Astrocyte (in vitro differentiated cells and primary cell): ENCODE measurements at regions not wholly inside any gene's neighbourhood (a gene's known extent, or its start where the extent isn't known, plus 50 kb on each side); places are given as distances from the start of the nearest gene placed in this dataset.

ENCODE experiments used
- DNase-seq: peaks from one replicate; pipeline ENCODE4 v3.0.0-alpha.2; 2010; ENCODE audit warnings: low read depth
- FAIRE-seq: peaks from 2 replicates; lab custom pipeline; 2011; peaks lifted over from hg19 to GRCh38; lab: Jason Lieb, UNC
- H2AFZ ChIP-seq: 2 replicates; pipeline ENCODE4 v1.6.0; 2012; ENCODE audit warnings: low read depth, low read length, inconsistent platforms
- H3K27ac ChIP-seq: 2 replicates; pipeline ENCODE4 v1.5.1; 2011; ENCODE audit warnings: low read depth, low read length, inconsistent platforms
- H3K27me3 ChIP-seq: 2 replicates; pipeline ENCODE4 v1.6.0; 2011; ENCODE audit warnings: low read length, inconsistent platforms; ENCODE audit not compliant: insufficient read depth
- H3K36me3 ChIP-seq: 2 replicates; pipeline ENCODE4 v1.5.1; 2011; ENCODE audit warnings: low read length, inconsistent platforms; ENCODE audit not compliant: insufficient read depth
- H3K4me1 ChIP-seq: 2 replicates; pipeline ENCODE4 v1.5.1; 2011; ENCODE audit warnings: low read length, inconsistent platforms; ENCODE audit not compliant: insufficient read depth
- H3K4me2 ChIP-seq: 2 replicates; pipeline ENCODE4 v1.6.0; 2012; ENCODE audit warnings: low read length, inconsistent platforms
- H3K4me3 ChIP-seq: 2 replicates; pipeline ENCODE4 v1.5.1; 2011; ENCODE audit warnings: low read depth, mild to moderate bottlenecking, low read length, inconsistent platforms; ENCODE audit not compliant: insufficient read depth
- H3K79me2 ChIP-seq: 2 replicates; pipeline ENCODE4 v1.6.0; 2012; ENCODE audit warnings: mild to moderate bottlenecking, low read length, inconsistent platforms; ENCODE audit not compliant: insufficient read depth
- H3K9ac ChIP-seq: 2 replicates; pipeline ENCODE4 v1.6.0; 2012; ENCODE audit warnings: mild to moderate bottlenecking, low read length, inconsistent platforms
- H3K9me3 ChIP-seq: 2 replicates; pipeline ENCODE4 v1.5.1; 2012; ENCODE audit warnings: low read depth, mild to moderate bottlenecking, low read length, inconsistent platforms; ENCODE audit not compliant: insufficient read depth
- H4K20me1 ChIP-seq: 2 replicates; pipeline ENCODE4 v1.6.0; 2012; ENCODE audit warnings: low read length, inconsistent platforms; ENCODE audit not compliant: insufficient read depth
- H3K27ac Mint-ChIP-seq: one replicate; pipeline ENCODE4 v1.8.0; 2021; ENCODE audit warnings: mild to moderate bottlenecking, mixed read lengths; ENCODE audit not compliant: unreplicated experiment
- H3K27me3 Mint-ChIP-seq: one replicate; pipeline ENCODE4 v1.8.0; 2021; ENCODE audit warnings: low read depth, mixed read lengths; ENCODE audit not compliant: unreplicated experiment
- H3K36me3 Mint-ChIP-seq: one replicate; pipeline ENCODE4 v1.8.0; 2021; ENCODE audit warnings: low read depth, mixed read lengths; ENCODE audit not compliant: unreplicated experiment
- H3K4me1 Mint-ChIP-seq: one replicate; pipeline ENCODE4 v1.8.0; 2021; ENCODE audit warnings: low read depth, mixed read lengths; ENCODE audit not compliant: unreplicated experiment
- H3K4me3 Mint-ChIP-seq: one replicate; pipeline ENCODE4 v1.8.0; 2021; ENCODE audit warnings: mild to moderate bottlenecking, moderate library complexity, mixed read lengths; ENCODE audit not compliant: unreplicated experiment
- H3K9me3 Mint-ChIP-seq: one replicate; pipeline ENCODE4 v1.8.0; 2021; ENCODE audit warnings: mild to moderate bottlenecking, mixed read lengths; ENCODE audit not compliant: unreplicated experiment
- CTCF ChIP-seq: IDR thresholded peaks from 2 replicates; pipeline ENCODE4 v1.5.1; 2011; ENCODE audit warnings: low read depth, mild to moderate bottlenecking, inconsistent platforms, low read length, moderate library complexity; ENCODE audit not compliant: insufficient read depth
- EZH2 ChIP-seq: IDR thresholded peaks from 2 replicates; pipeline ENCODE4 v1.6.1; 2012; ENCODE audit warnings: mild to moderate bottlenecking, low read length, inconsistent platforms; ENCODE audit not compliant: insufficient read depth

GRCh38 chr17:77889866-77890760, 68.4 kb upstream of the TNRC6C start:
- H3K36me3 ChIP-seq = no peaks in the 10 kb centered on the region
- no peak overlapping the region for H3K9ac ChIP-seq
- no peaks in the 10 kb centered on the region for H3K79me2 ChIP-seq
- H3K9me3 ChIP-seq = no peaks in the 10 kb centered on the region
- H2AFZ ChIP-seq = no peak overlapping the region
- H3K4me2 ChIP-seq = no peak overlapping the region
- Mint-ChIP-seq H3K27ac (no peak overlapping the region), H3K27me3 (peaks cover 79% of the 10 kb centered on the region), H3K9me3 (peaks cover 4% of the 10 kb centered on the region), H3K4me1 (peaks cover 6% of the 10 kb centered on the region), H3K4me3 (no peak overlapping the region), H3K36me3 (no peaks in the 10 kb centered on the region)
- no peak overlapping the region for H3K4me3 ChIP-seq
- FAIRE-seq (no peak), DNase-seq (no peak)
- H4K20me1 ChIP-seq = no peaks in the 10 kb centered on the region
- no peak overlapping the region for H3K27ac ChIP-seq
- H3K4me1 ChIP-seq = peaks cover 11% of the 10 kb centered on the region
- peaks cover 41% of the 10 kb centered on the region for H3K27me3 ChIP-seq
- TF ChIP-seq CTCF = no peak
- TF ChIP-seq EZH2 = no peak

GRCh38 chr17:77890771-77891170, 67.7 kb upstream of the TNRC6C start:
- Histone ChIP-seq H3K79me2 (no peaks in the 10 kb centered on the region), H3K27me3 (peaks cover 39% of the 10 kb centered on the region), H3K4me3 (no peak overlapping the region), H2AFZ (no peak overlapping the region), H4K20me1 (no peaks in the 10 kb centered on the region), H3K9me3 (no peaks in the 10 kb centered on the region), H3K4me2 (no peak overlapping the region), H3K36me3 (no peaks in the 10 kb centered on the region), H3K4me1 (peaks cover 11% of the 10 kb centered on the region), H3K9ac (no peak overlapping the region), H3K27ac (no peak overlapping the region)
- H3K36me3 Mint-ChIP-seq = no peaks in the 10 kb centered on the region
- TF ChIP-seq EZH2 (no peak), CTCF (no peak)
- no peak overlapping the region for H3K4me3 Mint-ChIP-seq
- FAIRE-seq (no peak), DNase-seq (no peak)
- peaks cover 4% of the 10 kb centered on the region for H3K9me3 Mint-ChIP-seq
- H3K4me1 Mint-ChIP-seq = peaks cover 6% of the 10 kb centered on the region
- H3K27me3 Mint-ChIP-seq = peaks cover 77% of the 10 kb centered on the region
- H3K27ac Mint-ChIP-seq = no peak overlapping the region

DNA sequence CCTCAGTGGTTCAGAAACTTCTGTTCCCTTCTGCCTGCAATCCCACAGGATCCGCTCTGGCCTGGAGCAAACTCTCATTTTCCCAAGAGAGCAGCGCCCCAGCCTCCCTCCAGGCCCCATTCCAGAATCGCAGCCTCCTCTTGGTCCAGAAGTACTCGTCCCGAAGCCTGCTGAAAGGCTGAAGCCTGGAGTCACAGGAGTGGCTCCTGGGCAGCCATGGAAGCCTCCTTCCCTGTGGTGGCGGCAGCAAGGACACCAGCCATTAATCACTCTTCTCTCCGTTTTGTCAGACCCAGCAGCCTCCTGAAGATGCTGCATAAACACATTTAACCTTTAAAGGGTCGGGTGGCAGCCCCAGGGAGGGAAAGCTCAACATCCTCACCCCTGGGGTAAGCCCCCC, 66.9 kb upstream of the TNRC6C start:
- Histone ChIP-seq H3K4me3 (no peak overlapping the region), H3K27me3 (peaks cover 32% of the 10 kb centered on the region), H3K9ac (no peak overlapping the region), H3K4me1 (peaks cover 11% of the 10 kb centered on the region), H3K4me2 (no peak overlapping the region), H2AFZ (no peak overlapping the region), H3K9me3 (no peaks in the 10 kb centered on the region), H3K27ac (no peak overlapping the region), H3K79me2 (no peaks in the 10 kb centered on the region), H3K36me3 (no peaks in the 10 kb centered on the region), H4K20me1 (no peaks in the 10 kb centered on the region)
- TF ChIP-seq CTCF = no peak
- TF ChIP-seq EZH2 = no peak
- H3K9me3 Mint-ChIP-seq = peaks cover 4% of the 10 kb centered on the region
- H3K36me3 Mint-ChIP-seq = no peaks in the 10 kb centered on the region
- no peak overlapping the region for H3K27ac Mint-ChIP-seq
- no peak for FAIRE-seq
- peaks cover 69% of the 10 kb centered on the region for H3K27me3 Mint-ChIP-seq
- no peak overlapping the region for H3K4me3 Mint-ChIP-seq
- H3K4me1 Mint-ChIP-seq = peaks cover 6% of the 10 kb centered on the region
- DNase-seq = no peak
